NCI-H1694 (cell line): ENCODE measurements at regions not wholly inside any gene's neighbourhood (a gene's known extent, or its start where the extent isn't known, plus 50 kb on each side); places are given as distances from the start of the nearest gene placed in this dataset.
A peak's percentile ranks its signal among the peaks of the same experiment; 100 is the strongest.
"Not testable (repeated sequence)": the region's sequence is repeated elsewhere in the genome, so short reads cannot be mapped to it uniquely, and the experiment has no call there.

Source experiments
- DNase-seq: peaks from one replicate; lab custom pipeline; 2025; lab: John Stamatoyannopoulos, UW

DNA sequence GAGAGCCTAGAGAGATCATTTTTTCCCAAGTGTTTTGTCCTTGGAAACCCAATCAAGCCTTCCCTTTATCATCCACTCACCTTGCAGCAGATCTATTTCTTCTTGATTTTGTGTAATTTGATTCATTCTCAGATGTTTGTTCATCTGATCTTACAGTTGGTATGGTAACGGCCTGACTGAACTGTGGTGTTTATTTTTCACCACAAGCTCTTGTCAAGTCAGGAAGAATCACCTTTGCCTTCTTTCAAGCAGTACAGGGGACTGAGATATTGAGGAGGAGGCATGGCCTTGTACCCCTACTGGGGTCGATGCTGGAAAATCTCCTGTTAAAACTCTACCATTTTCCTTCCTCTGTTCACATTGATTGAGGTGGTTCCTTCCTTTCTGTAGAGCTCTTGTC, 361.4 kb upstream of the CFAP20DC start:
- DNase-seq, result no peak

DNA sequence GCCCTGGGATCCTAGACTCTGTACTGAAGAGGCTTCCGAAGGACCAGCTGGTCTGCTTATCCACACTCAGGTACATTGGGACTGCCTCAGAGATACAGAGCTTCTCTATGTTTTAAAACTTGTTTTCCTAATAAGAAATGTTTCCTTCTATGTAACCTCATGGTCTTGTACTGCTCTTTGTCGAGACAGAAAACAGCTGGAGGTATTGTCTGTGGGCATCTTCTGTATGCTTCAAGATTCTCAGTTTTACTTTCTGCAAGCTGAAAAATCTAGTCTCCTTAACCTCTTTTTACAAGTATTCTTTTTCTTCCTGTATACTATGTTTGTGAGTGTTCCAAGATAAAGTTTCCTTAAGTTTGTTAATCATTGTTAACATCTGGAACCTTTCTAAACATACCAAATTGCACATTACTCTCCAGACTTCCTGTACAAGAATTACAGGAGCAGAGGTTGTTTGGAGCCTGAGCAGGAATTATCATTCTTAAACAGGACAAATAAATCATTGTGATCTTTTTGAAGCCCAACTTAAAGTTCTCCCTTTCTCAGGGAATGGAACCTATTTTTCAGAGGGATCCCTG, 358.3 kb upstream of the CFAP20DC start:
- DNase-seq, result no peak

DNA sequence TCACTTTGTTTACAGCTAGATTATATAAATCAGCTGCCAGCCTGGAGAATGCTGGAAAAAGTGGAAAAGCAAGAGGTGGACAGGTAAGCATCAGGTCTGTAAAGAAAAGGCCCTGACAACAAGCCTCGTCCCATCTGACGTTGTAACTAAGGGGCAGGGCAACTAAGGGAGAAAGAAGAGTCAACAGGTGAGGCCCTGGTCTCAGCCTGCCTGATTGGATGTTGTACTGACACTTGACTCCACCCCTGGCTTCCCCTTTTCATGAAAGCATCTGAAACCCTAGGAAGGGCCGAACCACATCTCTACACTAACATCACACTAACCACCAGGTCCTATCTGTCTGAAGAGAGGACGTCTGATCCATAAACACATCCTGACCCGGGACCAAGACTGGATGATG, 357.6 kb upstream of the CFAP20DC start:
- no peak for DNase-seq

DNA sequence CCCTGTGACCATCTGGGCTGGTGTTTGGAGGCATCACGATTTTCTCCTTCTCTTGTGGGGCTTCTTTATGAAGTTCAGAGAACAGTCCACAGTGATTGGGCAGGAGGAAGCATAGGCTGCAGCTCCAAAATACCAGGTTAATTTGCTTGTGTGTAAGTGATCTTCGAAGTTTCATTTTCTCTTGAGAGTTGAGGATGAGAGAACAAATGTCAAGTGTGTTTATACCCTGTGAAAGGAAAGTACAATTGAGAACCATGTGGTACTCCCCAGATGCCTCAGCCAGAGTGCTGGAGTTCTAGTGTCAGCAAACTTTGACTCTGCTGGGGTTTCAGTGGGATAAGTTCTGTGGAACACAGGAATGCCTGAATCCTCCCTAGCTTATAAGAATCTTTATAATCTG, 357.1 kb upstream of the CFAP20DC start:
- DNase-seq, result no peak

DNA sequence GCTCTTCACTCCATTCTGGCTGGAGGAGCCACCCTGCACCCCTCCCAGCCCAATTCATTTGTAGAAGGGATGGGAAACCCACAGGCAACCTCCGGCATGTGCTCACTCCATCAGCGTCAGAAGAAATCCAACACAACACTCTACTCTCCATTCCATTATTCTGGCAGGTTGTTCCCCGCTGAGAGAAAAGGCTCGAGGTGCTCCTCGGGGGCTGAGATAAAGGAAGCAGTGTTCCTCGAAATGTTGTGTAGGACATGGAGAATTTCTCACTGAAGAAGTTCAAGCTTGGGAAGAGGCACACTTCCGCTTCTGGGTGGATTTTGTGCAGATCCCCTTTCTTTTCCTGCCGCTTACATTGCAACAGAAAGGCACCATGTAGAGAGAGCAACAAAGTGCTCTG, 355.0 kb upstream of the CFAP20DC start:
- DNase-seq, result no peak

DNA sequence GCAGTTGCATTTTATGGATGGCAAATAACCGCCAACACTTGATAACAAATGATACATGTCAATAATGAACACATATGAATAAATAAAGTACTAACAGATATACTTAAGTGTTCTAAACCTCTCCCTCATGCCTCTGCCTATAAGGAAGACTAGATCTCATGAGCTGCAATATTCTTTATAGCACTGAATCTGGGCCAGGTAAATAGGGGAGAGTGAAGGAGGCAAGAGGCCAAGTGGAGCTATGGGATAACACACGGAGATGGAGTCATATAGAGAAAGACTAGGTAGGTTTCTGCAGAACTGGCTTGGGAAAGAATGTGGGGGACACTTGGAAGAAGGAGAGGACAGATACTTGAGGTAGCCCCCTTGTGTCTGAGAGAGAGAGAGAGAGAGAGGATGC, 354.2 kb upstream of the CFAP20DC start:
- no peak for DNase-seq

DNA sequence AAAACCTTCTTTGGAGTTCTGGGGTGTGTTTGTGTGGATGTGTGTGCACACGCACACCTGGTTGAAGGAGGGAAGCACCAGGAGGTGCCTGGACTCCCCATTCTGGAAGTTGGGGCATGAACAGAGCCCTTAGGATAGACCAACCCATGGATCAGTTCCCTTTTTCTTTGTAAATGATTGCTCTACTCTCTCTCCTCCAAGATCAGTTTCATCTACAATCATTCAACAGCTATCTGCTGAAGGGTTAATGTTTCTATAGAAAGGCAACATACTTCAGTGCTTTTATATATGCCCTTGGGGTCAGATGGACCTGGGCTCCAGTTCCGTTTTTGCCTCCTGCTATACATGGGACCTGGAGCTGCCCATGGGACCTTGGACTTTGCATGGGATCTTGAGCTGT, 352.1 kb upstream of the CFAP20DC start:
- DNase-seq, result no peak

DNA sequence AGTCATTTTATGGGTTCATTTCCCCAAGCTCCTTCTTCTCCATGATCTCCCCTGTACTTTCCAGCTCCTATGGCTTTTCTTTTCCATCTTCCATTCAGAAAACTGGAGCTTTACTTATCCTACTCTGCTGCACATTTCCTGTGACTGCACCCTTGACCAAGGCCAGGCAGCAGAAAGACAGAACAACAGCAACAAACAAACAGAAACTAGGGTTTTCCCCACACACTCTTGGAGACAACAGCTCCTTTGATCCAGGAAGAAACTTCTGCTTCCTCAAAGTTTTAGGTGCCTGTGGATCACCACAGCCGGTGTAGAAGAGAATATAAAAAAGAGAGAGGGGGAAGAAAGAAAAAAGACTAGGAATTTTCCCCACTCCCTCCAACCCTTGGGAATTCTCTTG, 342.3 kb upstream of the CFAP20DC start:
- no peak for DNase-seq

DNA sequence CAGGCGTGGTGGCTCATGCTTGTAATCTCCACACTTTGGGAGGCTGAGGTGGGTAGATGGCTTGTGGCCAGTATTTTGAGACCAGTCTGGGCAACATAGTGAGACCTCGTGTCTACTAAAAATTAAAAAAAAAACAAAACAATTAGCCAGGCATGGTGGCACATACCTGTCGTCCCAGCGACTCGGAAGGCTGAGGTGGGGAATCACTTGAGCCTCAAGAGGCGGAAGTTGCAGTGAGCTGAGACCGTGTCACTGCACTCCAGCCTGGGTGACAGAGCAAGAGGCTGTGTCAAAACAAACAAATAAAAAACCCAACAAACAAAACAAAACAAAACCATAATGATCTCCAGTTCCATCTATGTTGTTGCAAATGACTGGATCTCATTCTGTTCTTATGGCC, 341.3 kb upstream of the CFAP20DC start:
- no peak for DNase-seq

DNA sequence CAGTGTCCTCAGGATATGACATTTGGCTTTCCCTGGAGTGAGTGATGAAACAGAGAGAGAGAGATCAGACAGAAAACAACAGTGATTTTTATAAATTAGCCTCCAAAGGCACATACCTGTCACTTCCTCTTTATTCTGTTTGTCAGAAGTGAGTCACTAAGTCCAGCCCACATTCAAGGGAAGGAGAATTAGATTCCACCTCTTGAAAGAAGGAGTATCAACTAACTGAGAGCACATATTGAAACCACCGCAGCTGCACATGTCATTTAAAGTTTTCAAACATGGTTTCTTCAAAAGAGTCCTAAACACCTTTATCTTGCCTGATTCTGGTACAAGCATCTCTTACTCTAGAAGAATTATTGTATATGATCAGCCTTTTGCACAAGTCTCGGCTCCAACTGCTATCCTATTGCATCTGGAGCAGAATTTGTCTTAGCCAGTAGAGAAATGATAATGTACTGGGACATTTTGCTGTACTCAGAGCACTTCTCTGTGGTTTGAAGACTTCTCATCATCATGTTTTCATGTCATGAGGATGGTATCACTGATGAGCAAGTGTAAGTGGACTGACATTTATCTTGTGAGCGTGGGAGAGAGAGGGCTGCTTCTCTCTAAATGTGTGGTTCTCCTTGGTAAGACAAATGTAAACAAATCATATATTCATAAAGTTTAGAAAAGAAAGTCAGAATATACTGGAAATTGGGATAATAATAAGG, 338.9 kb upstream of the CFAP20DC start:
- no peak for DNase-seq

DNA sequence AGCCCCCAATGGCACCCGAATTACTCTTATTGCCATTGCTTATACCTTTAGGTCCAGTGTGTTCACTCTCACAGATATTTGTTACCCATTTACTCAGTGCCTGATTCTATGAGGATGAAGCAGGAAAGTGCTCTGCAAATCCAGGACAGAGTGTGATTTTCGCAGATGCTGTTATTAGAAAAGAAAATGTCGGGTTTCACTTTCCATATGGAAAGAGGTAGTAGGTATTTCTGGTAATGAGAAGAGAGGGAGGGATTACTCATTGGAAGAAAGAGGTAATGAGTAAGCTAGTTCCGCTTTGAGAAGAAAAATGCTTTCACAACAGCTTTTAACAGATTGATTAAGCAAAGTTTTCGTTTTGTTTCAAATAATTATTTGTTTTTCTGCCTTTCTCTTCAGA, 336.3 kb upstream of the CFAP20DC start:
- DNase-seq, result no peak

DNA sequence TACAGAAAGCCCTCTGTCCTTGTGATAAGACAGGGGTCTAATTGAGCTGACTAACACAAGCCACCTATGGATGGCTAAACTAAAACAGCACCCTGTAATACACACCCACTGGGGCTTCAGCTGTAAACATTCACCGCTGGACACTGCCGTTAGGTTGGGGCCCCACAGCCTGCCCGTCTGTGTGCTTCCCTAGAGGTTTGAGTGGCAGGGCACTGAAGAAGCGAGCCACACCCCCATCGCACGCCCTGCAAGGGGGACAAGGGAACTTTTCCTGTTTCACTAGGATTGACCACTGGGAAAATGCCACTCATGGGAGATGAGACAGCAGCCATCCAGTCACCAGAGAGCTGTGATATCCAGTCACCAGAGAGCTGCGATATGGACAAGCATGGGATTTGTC, 335.7 kb upstream of the CFAP20DC start:
- no peak for DNase-seq

DNA sequence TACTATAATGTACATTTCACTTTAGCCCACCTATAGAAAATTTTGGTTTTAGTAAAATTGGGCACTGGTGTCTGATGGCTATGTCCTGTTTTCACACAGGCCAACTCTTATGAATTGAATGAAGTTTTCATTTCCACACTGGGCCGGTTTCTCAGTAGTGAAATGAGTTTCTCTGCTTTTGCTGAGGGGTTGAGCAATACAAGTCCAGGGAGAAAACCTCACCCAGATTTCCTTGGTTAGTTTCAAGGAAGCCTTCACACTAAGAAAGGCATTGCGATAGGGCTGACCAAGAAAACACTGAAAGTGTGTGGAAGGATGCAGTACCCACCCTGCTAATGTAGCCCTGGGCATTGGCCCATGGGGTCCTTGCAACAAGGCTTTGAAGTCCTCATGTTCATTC, 331.5 kb upstream of the CFAP20DC start:
- no peak for DNase-seq

DNA sequence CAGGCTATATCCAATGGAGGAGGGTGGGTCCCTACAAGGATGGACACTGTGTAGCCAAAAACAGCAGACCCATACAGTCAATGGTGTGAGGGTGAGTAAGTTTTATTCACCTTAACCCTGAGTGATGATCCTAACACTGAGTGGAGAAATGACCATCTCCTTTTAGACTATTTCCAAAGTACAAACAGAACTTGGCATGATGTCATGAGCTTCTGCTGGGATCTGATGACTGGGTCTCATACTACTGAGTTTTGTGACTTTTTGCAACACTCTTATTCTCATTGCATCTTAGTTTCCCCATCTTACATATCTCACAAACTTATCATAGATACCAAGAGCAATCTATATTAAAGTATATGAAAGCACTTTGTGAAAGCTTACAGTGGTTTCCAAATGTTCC, 330.3 kb upstream of the CFAP20DC start:
- DNase-seq, result no peak

DNA sequence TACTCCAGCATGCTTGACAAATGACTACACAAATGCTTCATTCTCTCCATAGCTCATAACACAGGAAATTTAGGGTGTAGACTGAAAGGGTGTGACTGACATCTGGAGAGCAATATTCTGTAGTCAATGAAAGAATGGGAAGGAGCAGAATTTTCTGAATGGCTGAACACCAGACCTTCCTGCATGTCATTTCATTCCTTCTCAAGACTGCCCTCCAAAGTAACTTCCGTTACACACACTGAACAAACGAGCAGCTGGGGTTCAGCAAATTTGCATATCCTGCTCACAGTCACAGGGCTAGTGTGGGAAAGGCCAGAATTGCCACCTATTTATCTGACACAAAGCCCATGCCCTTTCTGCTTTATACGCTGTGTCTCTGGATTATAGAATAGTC, 325.0 kb upstream of the CFAP20DC start:
- no peak for DNase-seq

DNA sequence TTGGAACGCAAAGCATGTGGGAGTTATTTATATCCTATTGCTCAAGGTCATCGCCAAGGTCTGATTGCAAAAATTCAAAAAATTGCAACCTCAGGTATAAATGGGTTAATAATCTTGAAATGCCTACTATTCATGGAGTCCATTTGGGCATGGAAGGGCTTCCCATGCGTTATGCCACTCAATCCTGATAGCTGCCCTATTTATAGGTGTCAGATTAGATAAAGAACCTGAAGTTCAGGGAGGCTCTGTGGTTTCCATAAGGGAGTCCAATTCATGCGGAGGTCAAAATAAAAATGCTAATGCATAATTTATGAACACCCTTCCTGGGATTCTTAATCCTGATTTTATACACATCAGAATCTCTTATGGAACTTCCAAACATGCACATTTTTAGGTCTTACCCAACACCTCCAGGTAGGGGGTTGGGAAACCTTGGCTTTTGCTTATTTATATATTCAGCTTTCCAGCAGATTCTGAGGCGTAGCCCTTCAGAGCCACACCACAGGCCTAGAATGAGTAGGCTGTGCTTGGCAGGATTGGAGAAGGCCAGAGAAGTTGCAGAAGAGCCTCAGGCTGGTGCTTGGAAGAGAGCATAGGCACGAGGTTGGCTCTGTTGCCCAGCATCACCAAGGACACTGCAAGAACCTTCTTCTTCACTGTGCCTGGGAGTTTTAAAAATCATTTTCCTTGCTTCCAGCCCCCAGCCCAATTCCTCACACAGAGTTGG, 324.4 kb upstream of the CFAP20DC start:
- DNase-seq, result no peak

DNA sequence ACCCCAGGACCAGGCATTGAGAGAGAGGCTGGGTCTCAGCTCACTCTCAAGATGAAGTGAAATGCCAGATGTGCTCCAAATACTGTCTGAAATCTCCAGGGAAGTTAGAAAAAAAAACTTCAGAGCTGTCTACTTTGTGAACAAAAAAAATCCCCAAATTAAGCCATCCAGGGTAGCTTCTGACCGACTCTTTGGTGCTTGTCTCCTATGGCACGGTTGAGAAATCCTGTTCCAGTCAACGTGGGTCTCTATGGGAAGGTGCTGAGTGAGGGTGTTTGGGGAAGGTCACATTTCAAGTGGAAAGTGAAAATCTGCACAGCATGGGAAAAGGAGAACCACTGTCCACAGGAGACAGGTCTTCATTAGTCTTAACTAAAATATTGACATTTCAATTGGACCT, 322.5 kb upstream of the CFAP20DC start:
- no peak for DNase-seq

DNA sequence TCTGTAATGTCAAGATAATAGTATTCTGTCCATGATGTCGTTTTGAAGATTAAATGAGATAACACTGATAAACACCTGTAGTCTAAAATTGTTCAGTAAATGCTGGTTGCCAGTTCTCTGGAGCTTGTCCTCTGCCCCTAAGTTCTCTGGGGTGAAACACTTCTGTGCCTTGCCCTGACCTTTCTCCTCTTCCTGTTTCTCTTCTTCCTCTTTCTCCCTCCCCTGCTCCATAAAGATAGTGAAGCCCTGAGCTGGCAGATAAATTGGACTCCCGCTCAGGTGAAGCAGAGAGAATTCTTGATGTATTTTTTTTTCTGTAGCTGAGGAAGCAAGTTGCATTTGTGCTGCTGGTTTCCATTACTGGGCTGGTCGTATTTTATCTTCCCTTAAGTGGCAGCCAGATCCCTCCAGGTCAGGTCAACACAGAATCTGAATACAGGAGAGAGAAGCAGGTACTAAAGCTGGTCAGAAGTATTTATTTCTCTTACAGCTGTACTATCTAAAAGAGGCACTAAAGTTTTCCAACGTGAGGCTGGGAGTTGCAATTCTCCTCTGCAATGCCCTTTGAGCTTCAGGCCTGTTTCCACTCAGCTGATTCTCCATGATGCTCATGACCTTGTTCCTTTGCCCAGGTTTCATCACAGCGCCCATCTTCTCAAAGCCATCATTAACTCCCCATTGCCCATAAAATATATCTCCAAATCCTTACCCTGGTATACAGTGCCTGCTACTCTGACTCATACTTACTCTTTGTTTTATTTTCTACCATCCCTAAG, 319.3 kb upstream of the CFAP20DC start:
- no peak for DNase-seq

DNA sequence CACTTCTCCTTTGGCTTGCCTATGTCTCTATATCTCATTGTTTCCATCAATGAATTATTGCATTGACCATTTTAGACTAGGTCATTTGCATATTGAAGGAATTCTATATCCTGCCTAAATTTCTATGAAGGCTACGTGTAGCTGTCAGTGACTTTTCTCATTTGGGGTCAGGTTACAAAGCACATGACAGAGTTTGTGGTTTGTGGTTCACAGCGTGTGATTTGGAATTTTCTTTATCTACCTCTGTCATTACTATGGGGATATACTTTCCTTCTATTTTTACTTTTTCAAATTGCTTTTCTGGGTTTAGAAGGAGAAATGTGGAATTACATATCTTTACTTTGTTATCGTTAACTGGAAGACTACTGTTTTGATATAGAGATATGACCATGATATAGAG, 317.3 kb upstream of the CFAP20DC start:
- no peak for DNase-seq

DNA sequence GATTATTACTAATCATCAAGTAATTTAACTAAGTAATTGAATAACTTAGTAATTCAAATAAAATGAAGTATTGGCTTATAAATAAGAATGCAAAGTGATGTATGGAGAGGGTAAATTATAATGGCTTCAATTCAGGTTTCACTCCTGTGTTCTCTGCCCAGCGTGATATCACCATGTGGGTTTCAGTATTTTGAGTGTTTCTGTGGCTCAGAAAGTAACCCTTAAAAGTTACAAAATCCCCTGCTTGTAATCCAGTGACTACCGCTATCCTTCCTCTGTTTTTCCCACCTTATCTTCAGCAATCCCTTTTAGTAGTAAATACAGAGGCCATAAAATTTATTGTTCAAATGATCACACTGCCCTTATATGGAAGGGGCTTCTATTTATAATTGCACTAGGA, 316.4 kb upstream of the CFAP20DC start:
- no peak for DNase-seq

DNA sequence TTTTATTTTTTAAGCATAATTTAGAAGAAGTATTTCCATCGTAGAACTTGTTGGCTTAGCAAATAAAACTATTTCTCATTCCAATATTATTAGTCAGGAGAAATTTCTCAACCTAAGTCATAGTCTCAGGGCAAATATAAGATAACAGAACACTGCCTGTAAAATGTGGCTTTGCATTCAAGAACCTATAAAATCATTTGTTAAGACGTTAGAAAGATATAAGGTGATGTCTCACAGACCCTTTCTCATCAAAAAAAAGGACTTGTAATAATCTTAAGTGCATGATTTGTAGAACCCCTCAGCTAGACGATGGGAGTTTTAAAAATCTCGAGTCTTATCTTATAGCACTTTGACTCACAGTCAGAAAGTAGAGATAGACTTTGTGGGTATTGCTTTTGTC, 314.7 kb upstream of the CFAP20DC start:
- no peak for DNase-seq

DNA sequence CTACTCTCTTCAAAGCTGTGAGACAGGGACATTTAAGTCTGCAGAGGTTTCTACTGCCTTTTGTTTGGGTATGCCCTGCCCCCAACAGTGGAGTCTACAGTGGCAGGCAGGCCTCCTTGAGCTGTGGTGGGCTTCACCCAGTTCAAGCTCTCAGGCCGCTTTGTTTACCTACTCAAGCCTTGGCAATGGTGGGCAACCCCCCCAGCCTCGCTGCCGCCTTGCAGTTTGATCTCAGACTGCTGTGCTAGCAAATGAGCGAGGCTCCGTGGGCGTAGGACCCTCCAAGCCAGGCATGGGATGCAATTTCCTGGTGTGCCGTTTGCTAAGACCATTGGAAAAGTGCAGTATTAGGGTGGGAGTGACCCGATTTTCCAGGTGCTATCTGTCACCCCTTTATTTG, 310.5 kb upstream of the CFAP20DC start:
- DNase-seq, result not testable (repeated sequence)

DNA sequence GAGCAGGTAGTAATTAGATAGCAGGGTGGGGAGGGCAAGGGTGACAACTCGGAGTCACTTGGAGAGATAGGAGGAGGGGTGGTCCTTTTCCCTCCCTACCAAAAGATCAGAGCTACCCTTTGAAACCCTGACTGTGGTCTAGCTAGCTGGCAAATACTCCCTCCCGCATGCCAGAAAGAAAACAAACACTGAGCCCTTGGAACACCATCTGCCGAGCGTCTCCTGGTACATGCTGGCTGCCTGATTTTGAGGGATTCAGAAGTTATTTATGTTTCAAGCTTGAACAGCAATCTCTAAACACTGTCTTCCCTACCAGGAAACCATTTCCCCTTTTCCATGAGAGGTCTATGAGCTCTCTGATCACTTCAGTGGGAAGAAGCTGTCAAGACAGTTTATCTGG, 291.6 kb upstream of the CFAP20DC start:
- peak; percentile 27 for DNase-seq
